ENCODE measurements at regions not wholly inside any gene's neighbourhood (a gene's known extent, or its start where the extent isn't known, plus 50 kb on each side); places are given as distances from the start of the nearest gene placed in this dataset.
A peak's percentile ranks its signal among the peaks of the same experiment; 100 is the strongest.

GRCh38 chr1:226487921-226488320 lies 60.6 kb upstream of the STUM start:
- TF ChIP-seq CTCF (IDR thresholded peaks at IDR 0.05; ENCODE audit: low read depth, low read length, missing control alignments): no peak
- no peak for DNase-seq (ENCODE audit: low read depth)
- in situ Hi-C loops (cut with HindIII; ENCODE audit: low sequenced_read_pairs): no loop called here
- no peak overlapping the region for H3K4me3 ChIP-seq (ENCODE audit: low read depth, low read length)

- TF ChIP-seq CTCF (IDR thresholded peaks at IDR 0.05; ENCODE audit: low read depth, low read length, missing control alignments): no peak
- no peak overlapping the region for H3K4me3 ChIP-seq (ENCODE audit: low read depth, low read length)
- DNase-seq (ENCODE audit: low read depth): no peak
- in situ Hi-C loops (cut with HindIII; ENCODE audit: low sequenced_read_pairs): no loop called here
These were observed 58.7 kb upstream of the STUM start for GRCh38 chr1:226489718-226490425.

- TF ChIP-seq CTCF (IDR thresholded peaks at IDR 0.05; ENCODE audit: low read depth, low read length, missing control alignments): no peak
- in situ Hi-C loops (cut with HindIII; ENCODE audit: low sequenced_read_pairs): no loop called here
- DNase-seq (ENCODE audit: low read depth): no peak
- H3K4me3 ChIP-seq (ENCODE audit: low read depth, low read length): no peak overlapping the region
These were observed 58.1 kb upstream of the STUM start for GRCh38 chr1:226490426-226490809.

GRCh38 chr1:226491093-226491850 lies 57.3 kb upstream of the STUM start:
- no peak for DNase-seq (ENCODE audit: low read depth)
- in situ Hi-C loops (cut with HindIII; ENCODE audit: low sequenced_read_pairs): no loop called here
- no peak overlapping the region for H3K4me3 ChIP-seq (ENCODE audit: low read depth, low read length)
- no peak for TF ChIP-seq CTCF (IDR thresholded peaks at IDR 0.05; ENCODE audit: low read depth, low read length, missing control alignments)

GRCh38 chr1:226492426-226493137 lies 56.0 kb upstream of the STUM start:
- no peak for DNase-seq (ENCODE audit: low read depth)
- in situ Hi-C loops (cut with HindIII; ENCODE audit: low sequenced_read_pairs): no loop called here
- TF ChIP-seq CTCF (IDR thresholded peaks at IDR 0.05; ENCODE audit: low read depth, low read length, missing control alignments): no peak
- H3K4me3 ChIP-seq (ENCODE audit: low read depth, low read length): no peak overlapping the region

GRCh38 chr1:226494092-226494609 lies 54.4 kb upstream of the STUM start:
- in situ Hi-C loops (cut with HindIII; ENCODE audit: low sequenced_read_pairs): no loop called here
- no peak for DNase-seq (ENCODE audit: low read depth)

More at GRCh38 chr1:226494092-226494609, 54.4 kb upstream of the STUM start:
- H3K4me3 ChIP-seq (ENCODE audit: low read depth, low read length): no peak overlapping the region
- TF ChIP-seq CTCF (IDR thresholded peaks at IDR 0.05; ENCODE audit: low read depth, low read length, missing control alignments): peak; percentile 2

All from astrocyte of the cerebellum (primary cell).